Neural cell (in vitro differentiated cells): ENCODE measurements at regions not wholly inside any gene's neighbourhood (a gene's known extent, or its start where the extent isn't known, plus 50 kb on each side); places are given as distances from the start of the nearest gene placed in this dataset.

Source experiments
- EP300 ChIP-seq: fragments of 450-650 bp; conservative IDR thresholded peaks from 2 replicates; pipeline ENCODE4 v1.6.1; 2014; ENCODE audit warnings: antibody characterized with exemption, mild to moderate bottlenecking, moderate library complexity; ENCODE audit not compliant: poor library complexity, severe bottlenecking
- EZH2 ChIP-seq: fragments of 200-600, 300-800 bp; shearing (Covaris generic), sonication (generic); IDR thresholded peaks from 2 replicates; pipeline ENCODE4 v1.6.1; 2014; ENCODE audit warnings: antibody characterized with exemption, low read length, borderline replicate concordance, mild to moderate bottlenecking; ENCODE audit not compliant: insufficient read depth, poor library complexity, severe bottlenecking
- MXI1 ChIP-seq: fragments of 450-650 bp; conservative IDR thresholded peaks from 2 replicates; pipeline ENCODE4 v1.6.1; 2014; ENCODE audit warnings: antibody characterized with exemption, mild to moderate bottlenecking; ENCODE audit not compliant: poor library complexity, severe bottlenecking
- POLR2AphosphoS5 ChIP-seq: IDR thresholded peaks from 2 replicates; pipeline ENCODE4 v1.6.1; 2012
- RAD21 ChIP-seq: fragments of 450-650 bp; conservative IDR thresholded peaks from 2 replicates; pipeline ENCODE4 v1.6.1; 2014; ENCODE audit warnings: antibody characterized with exemption, mild to moderate bottlenecking, moderate library complexity
- TAF1 ChIP-seq: IDR thresholded peaks from 2 replicates; pipeline ENCODE4 v1.6.1; 2012; ENCODE audit warnings: low read depth
- TF ChIP-seq, protein P1 (sequence below): fragments of 450-650 bp; IDR thresholded peaks from 2 replicates; pipeline ENCODE4 v1.5.1; 2014; ENCODE audit warnings: antibody characterized with exemption, mild to moderate bottlenecking, moderate library complexity; ENCODE audit not compliant: poor library complexity, severe bottlenecking
- TF ChIP-seq, protein P2 (sequence below): IDR thresholded peaks from 2 replicates; pipeline ENCODE4 v1.6.1; 2012; ENCODE audit warnings: borderline replicate concordance

- TF ChIP-seq, protein P1, sequence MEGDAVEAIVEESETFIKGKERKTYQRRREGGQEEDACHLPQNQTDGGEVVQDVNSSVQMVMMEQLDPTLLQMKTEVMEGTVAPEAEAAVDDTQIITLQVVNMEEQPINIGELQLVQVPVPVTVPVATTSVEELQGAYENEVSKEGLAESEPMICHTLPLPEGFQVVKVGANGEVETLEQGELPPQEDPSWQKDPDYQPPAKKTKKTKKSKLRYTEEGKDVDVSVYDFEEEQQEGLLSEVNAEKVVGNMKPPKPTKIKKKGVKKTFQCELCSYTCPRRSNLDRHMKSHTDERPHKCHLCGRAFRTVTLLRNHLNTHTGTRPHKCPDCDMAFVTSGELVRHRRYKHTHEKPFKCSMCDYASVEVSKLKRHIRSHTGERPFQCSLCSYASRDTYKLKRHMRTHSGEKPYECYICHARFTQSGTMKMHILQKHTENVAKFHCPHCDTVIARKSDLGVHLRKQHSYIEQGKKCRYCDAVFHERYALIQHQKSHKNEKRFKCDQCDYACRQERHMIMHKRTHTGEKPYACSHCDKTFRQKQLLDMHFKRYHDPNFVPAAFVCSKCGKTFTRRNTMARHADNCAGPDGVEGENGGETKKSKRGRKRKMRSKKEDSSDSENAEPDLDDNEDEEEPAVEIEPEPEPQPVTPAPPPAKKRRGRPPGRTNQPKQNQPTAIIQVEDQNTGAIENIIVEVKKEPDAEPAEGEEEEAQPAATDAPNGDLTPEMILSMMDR: no peak
- TF ChIP-seq MXI1 (no peak), RAD21 (no peak), EZH2 (no peak), TAF1 (no peak), POLR2AphosphoS5 (no peak), EP300 (no peak)
- TF ChIP-seq, protein P2, sequence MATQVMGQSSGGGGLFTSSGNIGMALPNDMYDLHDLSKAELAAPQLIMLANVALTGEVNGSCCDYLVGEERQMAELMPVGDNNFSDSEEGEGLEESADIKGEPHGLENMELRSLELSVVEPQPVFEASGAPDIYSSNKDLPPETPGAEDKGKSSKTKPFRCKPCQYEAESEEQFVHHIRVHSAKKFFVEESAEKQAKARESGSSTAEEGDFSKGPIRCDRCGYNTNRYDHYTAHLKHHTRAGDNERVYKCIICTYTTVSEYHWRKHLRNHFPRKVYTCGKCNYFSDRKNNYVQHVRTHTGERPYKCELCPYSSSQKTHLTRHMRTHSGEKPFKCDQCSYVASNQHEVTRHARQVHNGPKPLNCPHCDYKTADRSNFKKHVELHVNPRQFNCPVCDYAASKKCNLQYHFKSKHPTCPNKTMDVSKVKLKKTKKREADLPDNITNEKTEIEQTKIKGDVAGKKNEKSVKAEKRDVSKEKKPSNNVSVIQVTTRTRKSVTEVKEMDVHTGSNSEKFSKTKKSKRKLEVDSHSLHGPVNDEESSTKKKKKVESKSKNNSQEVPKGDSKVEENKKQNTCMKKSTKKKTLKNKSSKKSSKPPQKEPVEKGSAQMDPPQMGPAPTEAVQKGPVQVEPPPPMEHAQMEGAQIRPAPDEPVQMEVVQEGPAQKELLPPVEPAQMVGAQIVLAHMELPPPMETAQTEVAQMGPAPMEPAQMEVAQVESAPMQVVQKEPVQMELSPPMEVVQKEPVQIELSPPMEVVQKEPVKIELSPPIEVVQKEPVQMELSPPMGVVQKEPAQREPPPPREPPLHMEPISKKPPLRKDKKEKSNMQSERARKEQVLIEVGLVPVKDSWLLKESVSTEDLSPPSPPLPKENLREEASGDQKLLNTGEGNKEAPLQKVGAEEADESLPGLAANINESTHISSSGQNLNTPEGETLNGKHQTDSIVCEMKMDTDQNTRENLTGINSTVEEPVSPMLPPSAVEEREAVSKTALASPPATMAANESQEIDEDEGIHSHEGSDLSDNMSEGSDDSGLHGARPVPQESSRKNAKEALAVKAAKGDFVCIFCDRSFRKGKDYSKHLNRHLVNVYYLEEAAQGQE: no peak
These were observed 132.3 kb upstream of the ITGA4 start for GRCh38 chr2:181324912-181325311.
